Caco-2 (cell line): ENCODE measurements at regions not wholly inside any gene's neighbourhood (a gene's known extent, or its start where the extent isn't known, plus 50 kb on each side); places are given as distances from the start of the nearest gene placed in this dataset.

Source experiments
- BruUV-seq: library from RNA; stranded (reverse); fragments of 400-500 nt; replicated peaks from 2 replicates; lab custom pipeline; 2021; lab: Mats Ljungman, UMichigan
- CTCF ChIA-PET: fragments of 300-600 bp; sonication (Branson Sonifier 250); formaldehyde crosslinking; loops from one replicate; lab custom pipeline; 2022; ENCODE audit warnings: antibody characterized with exemption; lab: Charles Lee
- POLR2A ChIA-PET: fragments of 300-600 bp; sonication (Branson Sonifier 250); formaldehyde crosslinking; loops from one replicate; lab custom pipeline; 2022; ENCODE audit warnings: antibody characterized with exemption; lab: Charles Lee
- DNase-seq, 2 experiments: peaks; one replicate each; pipeline versions ENCODE4 v3.0.0 to v3.0.0-alpha.2; 2020 to 2022
- H3K27me3 ChIP-seq: replicated peaks from 2 replicates; pipeline ENCODE4 v1.6.0; 2011; ENCODE audit warnings: low read length; ENCODE audit not compliant: control insufficient read depth, insufficient read depth
- H3K36me3 ChIP-seq: 2 replicates; pipeline ENCODE4 v1.5.1; 2011; ENCODE audit warnings: low read length; ENCODE audit not compliant: control insufficient read depth, insufficient read depth
- H3K4me1 ChIP-seq: fragments of 250-450 bp; sonication (Bioruptor Pico); 2 replicates; pipeline ENCODE4 v1.5.1; 2020; ENCODE audit warnings: mild to moderate bottlenecking
- H3K4me3 ChIP-seq: 2 replicates; pipeline ENCODE4 v1.5.1; 2011; ENCODE audit warnings: low read depth, mild to moderate bottlenecking, control low read depth, low read length
- H3K9me3 ChIP-seq: fragments of 250-450 bp; sonication (Bioruptor Pico); 2 replicates; pipeline ENCODE4 v1.5.1; 2020; ENCODE audit warnings: mild to moderate bottlenecking, moderate library complexity
- H3K27ac Mint-ChIP-seq: one replicate; pipeline ENCODE4 v1.8.0; 2022; ENCODE audit warnings: mixed read lengths; ENCODE audit not compliant: unreplicated experiment
- H3K27me3 Mint-ChIP-seq: one replicate; pipeline ENCODE4 v1.8.0; 2022; ENCODE audit warnings: mixed read lengths; ENCODE audit not compliant: insufficient read depth, unreplicated experiment
- H3K36me3 Mint-ChIP-seq: one replicate; pipeline ENCODE4 v1.8.0; 2022; ENCODE audit warnings: mild to moderate bottlenecking, mixed read lengths; ENCODE audit not compliant: insufficient read depth, unreplicated experiment
- H3K4me1 Mint-ChIP-seq: one replicate; pipeline ENCODE4 v1.8.0; 2022; ENCODE audit warnings: low read depth, mixed read lengths; ENCODE audit not compliant: unreplicated experiment
- H3K4me3 Mint-ChIP-seq: one replicate; pipeline ENCODE4 v1.8.0; 2022; ENCODE audit warnings: mild to moderate bottlenecking, moderate library complexity, mixed read lengths; ENCODE audit not compliant: unreplicated experiment
- H3K9me3 Mint-ChIP-seq: one replicate; pipeline ENCODE4 v1.8.0; 2022; ENCODE audit warnings: mixed read lengths; ENCODE audit not compliant: unreplicated experiment
- CTCF ChIP-seq, 2 experiments: fragments of 200-600 bp in 1 of 2; IDR thresholded peaks; 1 replicate in 1 of 2; 2 replicates in 1 of 2; pipeline versions ENCODE4 v1.5.1 to v1.8.0; 2011 to 2022; ENCODE audit warnings: antibody characterized with exemption in 1 of 2, control low read depth in 1 of 2, inconsistent platforms in 1 of 2, low read depth in 1 of 2, low read length in 1 of 2, mild to moderate bottlenecking in 1 of 2, moderate library complexity in 1 of 2; ENCODE audit not compliant: insufficient read depth in 1 of 2, severe bottlenecking in 1 of 2, unreplicated experiment in 1 of 2
- intact Hi-C: fragments of 100-400 bp; cut with micrococcal nuclease; formaldehyde crosslinking; loops from one replicate; pipeline ENCODE4 v1.10.0; 2022; ENCODE audit not compliant: unreplicated experiment

- no peak for DNase-seq
- Histone ChIP-seq H3K4me3 (no peak overlapping the region), H3K9me3 (no peaks in the 10 kb centered on the region; the same call in 1 of the 2 replicates), H3K27me3 (no peaks in the 10 kb centered on the region), H3K4me1 (peaks cover 8% of the 10 kb centered on the region), H3K36me3 (no peaks in the 10 kb centered on the region)
- ChIA-PET POLR2A (no interaction called here), CTCF (no interaction called here)
- Mint-ChIP-seq H3K9me3 (no peaks in the 10 kb centered on the region), H3K36me3 (peaks cover 4% of the 10 kb centered on the region), H3K27me3 (no peaks in the 10 kb centered on the region), H3K27ac (no peak overlapping the region), H3K4me3 (no peak overlapping the region), H3K4me1 (no peaks in the 10 kb centered on the region)
- no peak for TF ChIP-seq CTCF (IDR thresholded peaks at IDR 0.05; ENCODE audit: insufficient read depth in 1 of 2, low read depth in 1 of 2, low read length in 1 of 2, severe bottlenecking in 1 of 2, unreplicated experiment in 1 of 2)
- no TSS peak for BruUV-seq
- intact Hi-C loops: no loop called here
Measured at GRCh38 chr5:68449380-68449779, 233.8 kb downstream of the PIK3R1 start.

GRCh38 chr5:68450245-68450852 lies 234.8 kb downstream of the PIK3R1 start:
- Histone ChIP-seq H3K27me3 (no peaks in the 10 kb centered on the region), H3K36me3 (no peaks in the 10 kb centered on the region), H3K4me3 (no peak overlapping the region), H3K9me3 (no peaks in the 10 kb centered on the region; the same call in 1 of the 2 replicates), H3K4me1 (peaks cover 8% of the 10 kb centered on the region)
- intact Hi-C loops: no loop called here
- ChIA-PET POLR2A (no interaction called here), CTCF (no interaction called here)
- no peak for TF ChIP-seq CTCF (IDR thresholded peaks at IDR 0.05; ENCODE audit: insufficient read depth in 1 of 2, low read depth in 1 of 2, low read length in 1 of 2, severe bottlenecking in 1 of 2, unreplicated experiment in 1 of 2)
- H3K9me3 Mint-ChIP-seq: no peaks in the 10 kb centered on the region
- H3K36me3 Mint-ChIP-seq: peaks cover 4% of the 10 kb centered on the region
- no TSS peak for BruUV-seq
- no peaks in the 10 kb centered on the region for H3K27me3 Mint-ChIP-seq
- no peak overlapping the region for H3K4me3 Mint-ChIP-seq
- peak in 1 of 2 experiments; percentile 18 for DNase-seq
- H3K27ac Mint-ChIP-seq: no peak overlapping the region
- no peaks in the 10 kb centered on the region for H3K4me1 Mint-ChIP-seq

GRCh38 chr5:68452286-68452685 lies 236.7 kb downstream of the PIK3R1 start:
- intact Hi-C loops: no loop called here
- no peaks in the 10 kb centered on the region; the same call in 1 of the 2 replicates for H3K9me3 ChIP-seq
- no peaks in the 10 kb centered on the region for H3K27me3 Mint-ChIP-seq
- DNase-seq: no peak
- no peak overlapping the region for H3K27ac Mint-ChIP-seq
- no peak overlapping the region for H3K4me3 Mint-ChIP-seq
- H3K9me3 Mint-ChIP-seq: no peaks in the 10 kb centered on the region
- peaks cover 18% of the 10 kb centered on the region for H3K4me1 ChIP-seq
- no peak overlapping the region for H3K4me3 ChIP-seq
- ChIA-PET POLR2A (no interaction called here), CTCF (no interaction called here)
- H3K27me3 ChIP-seq: no peaks in the 10 kb centered on the region
- no TSS peak for BruUV-seq
- H3K4me1 Mint-ChIP-seq: no peaks in the 10 kb centered on the region
- H3K36me3 Mint-ChIP-seq: peaks cover 4% of the 10 kb centered on the region
- H3K36me3 ChIP-seq: no peaks in the 10 kb centered on the region
- no peak for TF ChIP-seq CTCF (IDR thresholded peaks at IDR 0.05; ENCODE audit: insufficient read depth in 1 of 2, low read depth in 1 of 2, low read length in 1 of 2, severe bottlenecking in 1 of 2, unreplicated experiment in 1 of 2)
